GM11168 (cell line): ENCODE measurements at regions not wholly inside any gene's neighbourhood (a gene's known extent, or its start where the extent isn't known, plus 50 kb on each side); places are given as distances from the start of the nearest gene placed in this dataset.

Experiments
- in situ Hi-C: fragments of 300-500 bp; cut with MboI; formaldehyde crosslinking; loops from one replicate; pipeline ENCODE4 v1.12.0; 2022; ENCODE audit warnings: low sequenced_read_pairs; ENCODE audit not compliant: unreplicated experiment

DNA sequence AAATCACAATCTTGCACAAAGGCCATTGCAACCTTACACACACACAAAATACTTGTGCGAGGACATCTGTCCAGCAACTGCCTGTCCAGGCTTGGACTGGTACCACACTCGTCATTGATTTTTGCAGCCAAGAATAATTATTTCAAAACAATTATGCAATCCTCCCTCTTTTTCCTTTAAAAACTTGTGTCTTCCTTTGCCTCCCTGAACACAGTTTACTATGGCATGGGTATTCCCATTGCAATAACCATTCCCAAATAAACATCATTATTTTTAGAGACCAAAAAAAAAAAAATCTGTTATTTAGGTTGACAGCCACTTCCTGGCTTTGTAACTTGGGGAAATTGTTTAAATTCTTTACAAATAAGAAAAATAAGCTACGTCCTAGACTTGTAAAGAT, 54.0 kb downstream of the C11orf91 start:
- in situ Hi-C loops, result no loop called here

DNA sequence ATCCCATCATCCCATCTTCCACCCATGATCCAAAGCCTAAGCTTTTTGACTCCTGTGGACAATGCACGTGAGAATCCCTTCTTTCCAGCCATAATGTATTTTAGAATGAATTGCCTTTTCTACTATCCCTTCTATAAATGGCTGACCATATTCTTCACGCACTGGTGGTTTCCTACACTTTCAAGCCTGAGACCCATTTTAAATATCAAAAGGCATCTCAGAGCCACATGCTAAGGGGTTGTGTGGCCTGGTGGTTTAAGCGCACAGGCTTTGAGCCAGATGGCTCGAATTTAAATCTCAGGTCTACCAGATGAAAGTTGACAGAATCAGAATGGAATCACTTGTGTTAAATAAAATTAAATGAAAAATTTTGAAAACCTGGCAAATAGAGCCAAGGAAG, 54.5 kb downstream of the C11orf91 start:
- in situ Hi-C loops, result no loop called here

DNA sequence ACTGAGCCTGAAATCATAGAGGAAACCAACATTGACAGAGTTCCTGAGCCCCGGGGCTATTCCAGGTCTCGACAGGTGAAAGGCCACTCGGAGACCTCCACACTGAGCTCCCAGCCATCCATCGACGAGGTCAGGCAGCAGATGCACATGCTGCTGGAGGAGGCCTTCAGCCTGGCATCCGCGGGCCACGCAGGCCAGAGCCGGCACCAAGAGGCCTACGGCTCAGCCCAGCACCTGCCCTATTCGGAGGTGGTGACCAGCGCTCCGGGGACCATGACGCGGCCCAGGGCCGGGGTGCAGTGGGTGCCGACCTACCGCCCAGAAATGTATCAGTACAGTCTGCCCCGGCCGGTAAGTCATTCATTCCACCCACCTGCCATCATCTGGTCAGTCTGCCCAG, 54.9 kb downstream of the C11orf91 start:
- in situ Hi-C loops, result no loop called here

DNA sequence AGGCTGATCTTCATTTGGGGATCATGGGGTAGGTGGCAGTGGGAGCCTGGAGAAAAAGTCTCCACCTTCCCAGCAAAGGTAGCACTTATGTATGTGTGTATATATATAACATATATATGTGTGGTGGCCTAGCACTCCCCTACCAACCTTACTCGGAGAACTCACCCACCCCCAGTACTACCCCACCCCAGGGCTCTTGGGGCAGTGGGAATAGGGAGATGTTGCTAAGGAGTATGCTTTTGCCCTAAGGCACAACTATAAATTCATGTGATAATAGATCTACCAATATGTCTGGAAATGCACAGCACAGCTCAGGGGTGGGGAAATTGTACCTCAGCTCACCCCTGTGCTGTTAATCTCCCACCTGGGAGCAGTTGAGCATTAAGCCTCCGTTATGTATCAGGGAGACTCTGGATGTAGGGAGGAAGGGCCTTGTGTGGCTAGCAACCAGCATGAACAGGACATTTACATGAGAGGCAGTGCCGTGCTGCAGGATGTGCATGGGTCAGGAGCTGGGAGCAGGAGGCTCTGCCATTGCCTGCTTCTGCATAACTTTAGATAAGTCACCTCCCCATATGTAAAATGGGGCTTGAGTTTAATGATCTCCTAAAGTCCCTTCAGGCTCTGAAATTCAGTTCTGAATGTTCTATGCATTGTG, 57.3 kb downstream of the C11orf91 start:
- in situ Hi-C loops, result no loop called here

DNA sequence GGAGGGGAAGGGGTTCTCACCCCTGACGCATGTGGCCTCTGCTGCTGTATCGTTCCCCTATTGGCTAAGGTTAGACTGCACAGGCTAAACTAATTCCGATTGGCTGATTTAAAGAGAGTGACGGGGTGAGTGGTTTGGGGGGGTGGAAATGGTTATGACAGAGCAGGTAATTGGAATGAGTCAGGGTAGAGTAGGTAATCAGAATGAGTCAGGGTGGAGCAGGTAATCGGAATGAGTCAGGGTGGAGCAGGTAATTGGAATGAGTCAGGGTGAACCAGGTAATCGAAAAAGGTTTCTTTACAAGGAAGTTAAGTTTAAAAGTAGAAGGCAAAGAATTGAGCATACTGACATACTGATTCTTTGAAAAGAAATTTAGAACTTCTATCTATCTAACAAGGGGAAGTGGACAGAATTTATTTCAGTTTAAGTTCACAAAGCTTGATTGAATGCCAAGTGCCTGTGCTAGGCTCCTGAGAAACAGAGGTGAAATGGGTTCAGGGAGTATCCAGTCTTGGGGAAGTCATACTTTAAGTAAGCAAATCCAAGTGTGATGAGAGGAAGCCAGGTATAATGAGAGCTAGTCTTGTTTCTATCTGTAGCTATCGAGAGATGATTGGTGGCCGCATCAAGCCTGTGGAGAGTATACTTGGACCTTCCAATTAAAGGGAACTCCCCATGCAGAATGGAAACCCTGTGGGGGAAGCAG, 58.0 kb downstream of the C11orf91 start:
- in situ Hi-C loops, result no loop called here

DNA sequence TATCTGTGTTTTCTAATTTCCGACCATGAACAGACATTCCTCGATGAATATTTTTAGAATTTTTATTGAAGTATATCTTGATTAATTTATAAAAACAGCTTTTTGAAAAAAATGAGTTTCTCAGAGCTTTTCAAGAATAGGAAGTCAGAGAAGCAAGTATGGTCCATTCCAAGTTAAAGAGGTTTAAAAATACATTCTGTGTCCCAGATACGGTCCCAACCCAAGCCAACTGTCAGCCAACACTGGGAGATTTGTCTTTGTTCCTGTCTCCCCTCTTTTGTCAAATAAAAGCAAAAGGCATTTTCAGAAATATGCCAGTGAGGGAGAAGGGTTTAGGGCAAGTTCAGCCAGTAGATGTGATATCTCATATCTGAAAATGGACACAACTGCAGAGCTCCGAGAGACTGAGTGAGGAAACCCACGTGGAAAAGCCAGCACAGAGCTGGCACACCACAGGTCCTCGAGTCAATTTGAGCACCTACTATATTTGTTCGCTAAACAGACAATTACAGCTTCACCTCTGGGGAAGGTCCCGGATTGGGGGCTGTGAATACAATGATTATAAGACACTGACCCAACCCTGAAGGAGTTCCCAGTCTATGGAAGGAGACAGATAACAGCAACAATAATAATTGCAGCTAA, 59.8 kb downstream of the C11orf91 start:
- in situ Hi-C loops, result no loop called here

DNA sequence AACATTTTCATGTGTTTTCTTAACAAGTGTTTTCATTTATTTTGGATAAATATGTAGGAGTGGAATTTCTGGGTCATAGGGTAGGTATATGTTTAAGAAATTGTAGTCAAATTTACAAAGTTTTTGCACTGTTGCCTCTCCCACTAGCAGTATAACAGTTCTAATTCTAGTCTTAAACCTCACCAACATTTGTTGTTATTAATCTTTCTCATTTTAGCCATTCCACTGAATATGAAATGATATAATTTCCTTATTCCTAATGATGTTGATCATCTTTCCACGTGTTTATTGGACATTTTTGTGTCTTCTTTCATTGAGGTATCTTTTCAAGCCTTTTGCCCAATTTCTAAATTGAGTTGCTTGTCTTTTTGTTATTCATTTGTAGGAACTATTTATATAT, 62.0 kb downstream of the C11orf91 start:
- in situ Hi-C loops, result no loop called here

DNA sequence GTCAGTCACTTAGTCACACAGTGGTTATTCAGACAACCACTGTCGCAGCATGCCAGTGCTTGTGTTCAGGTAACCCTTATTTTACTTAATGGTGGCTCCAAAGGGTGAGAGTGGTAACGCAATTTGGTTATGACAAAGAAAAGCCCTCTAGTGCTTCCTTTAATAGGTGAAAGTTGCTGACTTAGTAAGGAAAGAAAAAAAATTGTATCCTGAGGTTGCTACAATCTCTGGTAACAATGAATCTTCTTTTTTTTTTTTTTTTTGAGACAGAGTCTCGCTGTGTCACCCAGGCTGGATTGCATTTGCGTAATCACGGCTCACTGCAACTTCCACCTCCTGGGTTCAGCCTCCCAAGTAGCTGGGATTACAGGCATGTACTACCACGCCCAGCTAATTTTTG, 64.5 kb downstream of the C11orf91 start:
- in situ Hi-C loops, result no loop called here

DNA sequence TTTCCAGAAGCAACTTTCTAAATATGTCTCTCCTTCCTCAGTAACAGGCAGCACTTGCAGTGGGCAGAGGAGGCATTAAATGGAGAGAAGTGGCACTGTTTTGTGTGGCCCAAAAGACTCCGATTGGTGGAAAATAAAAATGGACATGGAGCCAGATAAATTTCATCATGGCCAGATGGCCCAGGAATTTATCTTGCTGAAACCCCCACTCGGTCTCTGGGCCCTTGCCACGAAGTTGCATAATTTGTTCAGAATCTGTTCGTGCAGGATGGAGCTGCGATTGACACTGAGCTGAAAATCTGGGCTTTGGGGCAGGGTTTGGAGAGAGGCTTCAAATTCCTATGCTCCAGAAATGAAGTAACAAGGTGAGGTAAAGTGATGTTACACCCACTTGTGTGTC, 65.5 kb downstream of the C11orf91 start:
- in situ Hi-C loops, result no loop called here

DNA sequence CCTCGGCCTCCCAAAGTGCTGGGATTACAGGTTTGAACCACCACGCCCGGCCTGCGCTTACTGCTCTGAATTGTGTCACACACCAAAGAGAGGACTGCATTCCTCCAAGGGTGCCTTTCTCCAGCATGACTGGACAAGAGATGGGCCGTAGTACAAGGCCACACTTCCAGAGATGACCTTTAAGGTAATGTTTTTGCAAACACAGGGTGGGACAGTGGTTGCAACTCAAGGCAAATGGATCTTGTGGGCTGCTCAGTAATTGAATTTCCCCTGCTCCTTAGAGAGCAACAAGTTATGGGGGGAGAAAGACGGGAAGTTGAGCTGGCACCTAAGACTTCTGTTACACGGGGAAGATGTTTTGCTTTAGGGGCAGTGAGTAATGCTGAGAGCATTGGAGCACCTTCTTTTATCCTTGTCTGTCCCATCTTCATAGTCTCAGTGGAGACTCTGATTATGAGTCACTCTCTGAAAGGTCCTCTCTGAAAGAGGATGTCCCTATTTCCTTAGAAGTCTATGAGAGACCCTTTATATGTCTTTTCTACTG, 66.3 kb downstream of the C11orf91 start:
- in situ Hi-C loops, result no loop called here

DNA sequence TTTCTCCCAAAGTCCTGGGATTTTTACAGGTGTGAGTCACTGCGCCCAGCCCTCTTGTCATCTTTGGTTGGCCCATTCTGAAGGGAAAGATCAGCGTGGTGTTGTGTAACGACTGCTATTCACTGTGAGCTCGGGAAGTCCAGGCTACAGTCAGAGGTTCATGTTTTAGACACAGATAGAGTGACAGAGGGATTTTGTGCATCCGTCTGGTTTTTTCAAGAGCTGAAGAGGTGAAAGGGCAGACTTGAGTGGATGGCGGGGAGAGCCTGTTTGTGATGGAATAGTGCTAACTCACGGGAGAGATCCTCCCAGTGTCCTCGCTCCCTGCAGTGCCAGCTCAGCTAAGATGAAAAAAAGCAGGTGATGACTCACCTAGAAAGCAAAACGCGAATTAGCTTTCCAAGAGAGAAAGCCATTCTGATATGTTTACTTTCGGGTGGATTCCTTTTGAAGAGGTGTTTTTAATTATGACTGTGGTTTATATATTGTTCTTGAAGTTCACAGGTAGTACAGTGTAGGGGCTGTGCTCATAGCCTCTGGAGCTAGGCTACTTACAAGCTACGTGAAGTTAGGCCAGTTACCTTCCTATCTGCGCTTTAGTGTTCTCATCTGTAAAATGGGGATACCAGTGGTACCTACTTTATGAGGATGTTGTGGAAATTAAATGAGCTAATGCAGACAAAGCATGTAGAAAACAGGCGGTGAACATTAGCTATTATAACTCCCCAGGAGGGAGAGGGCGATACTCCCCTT, 67.2 kb downstream of the C11orf91 start:
- in situ Hi-C loops, result no loop called here

DNA sequence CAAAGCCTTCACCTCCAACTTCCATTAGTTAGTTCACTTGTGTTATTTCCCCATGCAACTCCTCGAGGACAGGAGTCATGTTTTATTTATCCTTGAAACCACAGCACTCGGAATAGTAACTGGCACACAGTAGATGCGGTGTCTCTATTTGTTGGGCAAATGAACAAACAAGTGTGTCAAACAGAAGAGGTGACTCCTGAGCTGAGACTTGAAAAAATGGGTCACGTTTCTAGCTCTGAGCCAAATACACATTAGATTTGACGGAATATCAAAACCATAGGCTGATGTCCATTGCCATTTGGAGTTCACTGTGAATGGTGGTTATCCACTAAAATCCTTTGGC, 68.9 kb downstream of the C11orf91 start:
- in situ Hi-C loops, result no loop called here

DNA sequence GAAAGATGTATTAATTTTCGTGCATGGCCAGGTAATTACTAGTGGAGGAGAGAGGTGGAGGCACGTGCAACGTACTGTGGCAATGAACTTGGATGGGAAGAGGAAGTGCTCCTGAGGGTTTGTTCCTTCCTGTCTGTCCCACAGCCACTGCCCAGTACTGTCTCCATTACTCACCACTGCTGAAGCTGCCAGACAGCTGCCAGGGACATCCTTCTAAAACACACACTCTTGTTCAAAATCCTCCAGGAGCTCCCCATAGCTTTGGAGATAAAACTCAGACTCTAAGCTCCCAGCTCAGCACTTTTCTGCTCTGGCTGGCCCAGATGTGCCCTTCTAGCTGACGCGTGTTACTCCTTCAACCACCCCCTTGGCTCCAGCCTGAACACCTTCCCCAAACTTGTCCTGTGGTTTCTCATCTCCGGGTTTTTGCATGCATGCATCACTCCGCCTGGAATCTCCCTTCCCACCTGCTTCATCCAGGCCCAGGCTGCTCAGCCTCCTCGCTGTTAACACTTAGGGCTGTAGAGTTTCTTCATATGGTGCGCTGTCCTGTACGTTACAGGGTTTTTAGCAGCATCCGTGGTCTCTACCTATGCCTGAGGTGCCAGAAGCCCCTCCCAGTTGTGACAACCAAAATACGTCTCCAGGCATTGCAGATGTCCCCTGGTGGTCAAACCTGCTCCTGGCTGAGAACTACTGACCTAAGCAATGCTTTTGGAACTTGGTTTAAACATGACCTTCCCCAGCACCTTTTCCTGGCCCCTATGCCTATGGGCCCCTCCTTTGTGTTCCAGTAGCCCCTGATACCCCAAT, 69.5 kb downstream of the C11orf91 start:
- in situ Hi-C loops, result no loop called here

DNA sequence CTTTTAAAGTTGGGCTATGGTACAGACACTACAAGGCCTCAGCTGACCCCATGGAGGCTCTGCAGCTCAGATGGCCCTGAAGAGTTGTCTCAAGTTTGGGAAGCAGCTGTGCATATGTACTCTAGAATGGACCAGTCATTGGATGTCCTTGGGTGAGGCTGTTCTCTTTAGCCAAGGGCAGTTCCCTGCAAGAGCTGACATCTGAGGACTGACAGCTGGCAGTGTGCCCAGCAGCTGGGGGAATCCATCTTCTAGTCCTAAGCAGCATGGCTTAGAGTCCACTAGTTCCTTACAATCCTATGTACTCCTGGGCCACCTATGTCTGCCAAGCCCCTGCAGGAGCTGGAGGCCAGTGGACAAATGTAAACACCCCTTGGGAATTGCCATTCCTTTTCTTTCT, 76.5 kb downstream of the C11orf91 start:
- in situ Hi-C loops, result no loop called here

DNA sequence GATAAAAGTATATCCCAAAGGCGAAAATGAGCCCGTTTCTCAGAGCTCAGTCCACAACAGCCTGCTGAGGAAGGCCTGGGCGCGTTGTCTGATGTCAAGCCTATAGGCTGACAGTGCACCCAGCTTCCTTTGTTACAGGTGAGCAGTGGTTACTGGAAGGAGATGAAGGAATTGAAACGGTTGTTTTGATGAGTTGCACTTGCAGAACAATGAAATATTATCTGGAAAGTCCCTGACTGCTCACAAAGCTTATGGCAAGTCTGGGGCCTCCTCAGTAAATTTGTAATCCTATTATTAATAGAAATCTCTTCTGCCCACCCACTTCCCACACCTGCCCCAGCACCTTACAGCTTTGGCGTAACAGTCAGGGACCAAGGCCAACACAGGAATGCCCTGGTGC, 77.8 kb downstream of the C11orf91 start:
- in situ Hi-C loops, result no loop called here

DNA sequence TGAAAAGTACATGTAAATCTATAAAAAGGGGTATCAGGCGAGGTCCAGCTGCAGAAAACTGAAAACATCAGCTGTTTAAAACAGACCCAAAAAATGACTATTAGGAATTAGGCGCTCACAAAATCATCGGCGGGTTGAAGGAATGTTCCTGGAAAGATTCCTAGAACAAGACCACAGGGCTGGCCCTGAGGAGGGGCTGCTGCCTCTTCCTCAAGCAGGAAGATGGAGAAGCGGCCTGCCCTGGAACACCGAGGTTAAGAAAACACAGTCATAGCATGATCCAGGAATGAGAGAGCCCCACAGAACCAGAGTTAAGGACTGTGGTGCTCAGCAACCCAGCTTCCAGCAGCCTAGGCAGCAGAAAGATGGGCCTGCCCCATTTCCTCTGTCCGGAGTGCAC, 78.4 kb downstream of the C11orf91 start:
- in situ Hi-C loops, result no loop called here

DNA sequence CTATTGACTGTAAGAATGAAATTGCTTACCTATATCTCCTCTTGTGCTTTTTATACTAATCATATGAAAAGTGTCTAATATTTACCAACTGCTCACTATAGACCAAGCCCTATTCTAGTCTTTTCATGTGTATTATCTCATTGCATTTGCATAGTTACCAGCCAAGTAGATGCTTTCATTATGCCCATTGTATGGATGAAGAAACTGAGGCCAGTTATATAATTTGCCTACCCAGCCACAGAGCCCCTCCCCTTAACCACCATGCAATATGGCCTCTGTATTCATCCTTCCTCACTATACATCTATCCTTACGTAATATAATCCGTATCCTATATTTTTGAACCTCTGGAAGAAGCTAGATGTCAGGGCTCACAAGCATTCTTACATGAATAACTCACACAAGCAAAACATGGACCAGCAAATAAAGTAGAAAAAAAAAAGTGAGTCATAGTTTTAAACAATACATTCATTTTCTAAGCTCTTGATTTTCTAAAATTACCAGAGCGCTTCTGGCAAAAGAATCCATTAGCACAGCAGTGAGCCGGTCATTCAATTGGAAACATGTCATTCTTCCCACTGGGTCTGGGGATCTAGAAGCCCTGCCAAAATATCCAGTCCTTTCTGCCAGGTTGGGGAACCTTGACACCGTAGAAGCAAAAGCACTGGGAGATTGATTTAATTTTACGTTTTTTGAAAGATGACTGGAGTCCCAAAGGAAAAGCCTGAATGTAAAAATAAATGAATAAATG, 80.0 kb downstream of the C11orf91 start:
- in situ Hi-C loops, result no loop called here

DNA sequence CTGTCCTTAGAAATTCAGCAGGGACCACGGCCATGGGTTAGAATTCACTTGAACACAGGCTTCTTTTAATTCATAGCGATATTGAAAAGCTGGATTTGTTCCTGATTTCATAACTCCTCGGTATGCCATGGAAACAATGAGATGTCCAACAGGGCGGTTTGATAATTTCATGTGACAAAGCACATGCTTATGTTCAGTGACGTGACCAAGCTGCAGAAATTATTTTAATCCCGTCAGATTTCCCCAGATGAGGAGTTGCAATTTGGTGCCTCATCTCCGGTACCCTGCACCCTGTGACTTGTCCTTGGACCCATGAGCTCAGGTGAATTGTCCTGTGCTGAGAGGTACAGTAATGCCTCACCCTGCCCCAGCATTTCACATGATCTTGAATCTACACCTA, 81.7 kb downstream of the C11orf91 start:
- in situ Hi-C loops, result no loop called here

DNA sequence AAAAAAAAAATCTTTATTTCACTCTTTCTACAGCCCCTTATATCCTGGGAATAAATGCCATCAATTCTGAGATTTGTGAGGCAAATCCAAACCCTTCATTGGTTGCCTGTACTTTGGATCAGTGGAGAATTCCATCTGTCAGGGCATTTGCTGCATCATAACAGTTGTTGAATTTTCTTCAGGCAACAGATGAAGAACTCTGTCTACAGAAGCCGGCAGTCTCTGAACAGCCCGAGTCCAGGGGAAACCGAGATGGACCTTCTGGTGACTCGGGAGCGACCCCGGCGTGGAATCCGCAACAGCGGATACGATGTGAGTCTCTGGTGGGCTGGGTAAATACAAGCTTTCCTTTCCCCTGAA, 82.3 kb downstream of the C11orf91 start:
- in situ Hi-C loops, result no loop called here
